HG02678 (cell line): ENCODE measurements at regions not wholly inside any gene's neighbourhood (a gene's known extent, or its start where the extent isn't known, plus 50 kb on each side); places are given as distances from the start of the nearest gene placed in this dataset.
"Not testable (repeated sequence)": the region's sequence is repeated elsewhere in the genome, so short reads cannot be mapped to it uniquely, and the experiment has no call there.

Experiments used
- ATAC-seq: cut with Tn5 transposase; IDR thresholded peaks from one replicate; pipeline ENCODE4 v1.9.1; 2021; ENCODE audit warnings: mild to moderate bottlenecking, moderate library complexity; ENCODE audit not compliant: unreplicated experiment

DNA sequence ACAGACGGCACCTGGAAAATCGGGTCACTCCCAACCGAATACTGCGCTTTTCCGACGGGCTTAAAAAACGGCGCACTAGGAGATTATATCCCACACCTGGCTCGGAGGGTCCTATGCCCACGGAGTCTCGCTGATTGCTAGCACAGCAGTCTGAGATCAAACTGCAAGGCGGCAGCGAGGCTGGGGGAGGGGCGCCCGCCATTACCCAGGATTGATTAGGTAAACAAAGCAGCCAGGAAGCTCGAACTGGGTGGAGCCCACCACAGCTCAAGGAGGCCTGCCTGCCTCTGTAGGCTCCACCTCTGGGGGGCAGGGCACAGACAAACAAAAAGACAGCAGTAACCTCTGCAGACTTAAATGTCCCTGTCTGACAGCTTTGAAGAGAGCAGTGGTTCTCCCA lies 64.5 kb downstream of the SLC30A10 start:
- not testable (repeated sequence) for ATAC-seq

DNA sequence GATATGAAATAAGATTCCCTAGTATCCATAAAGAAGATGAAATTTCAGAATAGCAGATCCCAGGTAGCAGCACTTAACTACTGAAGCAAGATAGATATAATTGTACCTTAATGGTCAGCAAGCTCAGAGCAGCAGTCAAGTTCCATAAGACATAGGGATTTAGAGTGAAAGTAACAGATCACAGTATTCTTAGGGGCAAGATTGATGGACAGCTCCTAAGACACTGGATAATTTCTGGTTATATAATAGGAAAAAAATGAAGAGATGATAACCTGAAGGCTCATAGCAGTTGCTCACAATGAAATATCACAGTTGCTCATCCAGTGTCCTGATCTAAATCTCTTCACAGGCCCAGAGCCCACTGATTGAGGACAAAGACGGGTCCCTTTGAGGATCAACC lies 66.0 kb downstream of the SLC30A10 start:
- ATAC-seq = no peak

DNA sequence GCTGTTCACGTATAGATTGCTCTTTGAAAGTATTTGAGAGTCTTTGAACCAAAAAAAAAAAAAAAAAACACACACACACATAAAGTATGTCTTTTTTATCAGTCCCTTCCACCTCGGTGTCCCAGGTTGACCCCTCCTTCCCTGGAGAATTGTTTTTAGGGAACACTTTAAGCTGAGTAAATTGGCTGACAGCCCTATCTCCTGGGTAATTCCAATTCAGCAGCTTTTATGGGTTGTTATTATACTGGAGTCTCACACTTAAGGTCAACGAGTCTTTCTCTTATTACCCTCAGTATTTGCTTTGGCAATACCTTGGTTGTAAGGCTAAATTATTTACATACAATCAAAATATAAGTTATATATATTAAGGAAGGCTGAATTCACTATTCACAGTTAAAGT lies 69.4 kb downstream of the SLC30A10 start:
- no peak for ATAC-seq

DNA sequence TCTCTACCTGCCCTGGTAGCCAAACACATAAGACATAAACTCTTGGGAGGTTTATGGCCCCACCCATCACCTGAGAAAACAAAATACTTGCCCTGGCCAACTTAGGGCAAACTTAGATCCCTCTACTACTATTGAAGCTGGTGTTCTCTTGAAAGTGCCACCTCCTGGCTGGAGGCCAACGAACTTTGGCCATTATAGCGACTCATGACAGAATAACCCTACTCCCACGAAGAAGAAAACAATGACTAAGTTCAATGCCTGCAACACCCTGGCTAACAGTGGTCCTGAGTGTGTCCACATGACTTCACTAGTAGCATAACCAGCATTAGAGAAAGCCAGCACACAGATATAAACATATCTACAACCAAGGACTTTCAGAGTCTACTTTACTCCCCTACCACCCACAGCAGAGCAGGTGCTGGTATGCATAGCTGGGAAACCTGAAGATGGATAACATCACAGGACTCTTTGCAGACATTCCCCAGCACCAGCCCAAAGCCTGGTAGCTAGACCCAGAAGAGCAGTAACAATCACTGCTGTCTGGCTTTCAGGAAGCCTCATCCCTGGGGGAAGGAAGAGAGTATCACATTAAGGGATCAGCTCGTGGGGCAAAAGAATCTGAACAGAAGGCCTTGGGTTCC lies 81.0 kb downstream of the SLC30A10 start:
- no peak for ATAC-seq

DNA sequence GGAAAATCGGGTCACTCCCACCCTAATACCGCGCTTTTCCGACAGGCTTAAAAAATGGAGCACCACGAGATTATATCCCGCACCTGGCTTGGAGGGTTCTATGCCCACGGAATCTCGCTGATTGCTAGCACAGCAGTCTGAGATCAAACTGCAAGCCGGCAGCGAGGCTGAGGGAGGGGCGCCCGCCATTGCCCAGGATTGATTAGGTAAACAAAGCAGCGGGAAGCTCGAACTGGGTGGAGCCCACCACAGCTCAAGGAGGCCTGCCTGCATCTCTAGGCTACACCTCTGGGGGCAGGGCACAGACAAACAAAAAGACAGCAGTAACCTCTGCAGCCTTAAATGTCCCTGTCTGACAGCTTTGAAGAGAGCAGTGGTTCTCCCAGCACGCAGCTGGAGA lies 88.8 kb downstream of the SLC30A10 start:
- ATAC-seq = not testable (repeated sequence)

DNA sequence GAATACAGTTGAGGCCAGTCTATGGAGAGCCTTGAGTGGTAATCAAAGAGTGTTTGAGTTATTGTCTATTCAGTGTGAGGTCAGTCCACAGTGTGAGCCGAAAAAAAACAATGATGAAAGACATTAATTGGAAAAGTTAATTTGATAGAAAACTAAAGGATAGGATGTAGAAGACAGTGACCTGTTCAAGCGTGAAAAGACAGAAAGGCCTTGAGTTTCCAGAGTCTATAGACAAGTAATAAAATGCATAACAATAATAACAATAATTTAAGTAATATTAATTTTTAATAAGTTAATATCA lies 90.4 kb downstream of the SLC30A10 start:
- ATAC-seq = no peak

DNA sequence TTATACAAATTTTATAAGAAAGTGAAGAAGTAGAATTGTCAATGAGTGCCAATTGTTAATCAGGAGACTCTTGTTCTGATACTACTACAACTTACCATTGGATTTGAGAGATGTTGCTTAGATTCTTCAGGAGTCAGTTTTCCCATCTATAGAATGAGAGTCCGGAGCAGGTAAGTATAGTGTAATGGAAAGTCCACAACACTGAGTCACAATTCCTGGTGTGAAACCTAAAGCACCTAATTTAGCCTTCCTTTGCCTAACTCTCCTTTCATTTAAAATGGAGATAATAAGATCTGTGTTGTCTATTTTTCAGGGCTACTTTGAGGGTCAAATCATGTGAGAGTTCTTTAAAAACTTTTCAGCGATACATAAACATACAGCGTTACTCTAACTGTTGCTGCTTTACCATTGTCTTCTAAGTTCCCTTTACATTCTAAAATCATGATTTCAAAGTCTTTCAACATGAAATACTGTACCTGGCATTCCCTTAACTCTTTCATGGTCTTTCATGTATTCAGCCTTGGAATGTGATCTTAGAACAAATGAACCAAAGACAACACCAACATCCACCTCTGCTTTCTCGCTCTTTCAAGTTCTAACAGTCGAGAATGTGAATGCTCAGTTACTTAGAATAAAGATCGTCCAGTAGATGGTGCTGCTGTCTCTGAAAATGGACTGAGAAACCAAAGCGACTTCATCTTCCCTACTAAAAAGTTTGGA lies 90.9 kb downstream of the SLC30A10 start:
- no peak for ATAC-seq

DNA sequence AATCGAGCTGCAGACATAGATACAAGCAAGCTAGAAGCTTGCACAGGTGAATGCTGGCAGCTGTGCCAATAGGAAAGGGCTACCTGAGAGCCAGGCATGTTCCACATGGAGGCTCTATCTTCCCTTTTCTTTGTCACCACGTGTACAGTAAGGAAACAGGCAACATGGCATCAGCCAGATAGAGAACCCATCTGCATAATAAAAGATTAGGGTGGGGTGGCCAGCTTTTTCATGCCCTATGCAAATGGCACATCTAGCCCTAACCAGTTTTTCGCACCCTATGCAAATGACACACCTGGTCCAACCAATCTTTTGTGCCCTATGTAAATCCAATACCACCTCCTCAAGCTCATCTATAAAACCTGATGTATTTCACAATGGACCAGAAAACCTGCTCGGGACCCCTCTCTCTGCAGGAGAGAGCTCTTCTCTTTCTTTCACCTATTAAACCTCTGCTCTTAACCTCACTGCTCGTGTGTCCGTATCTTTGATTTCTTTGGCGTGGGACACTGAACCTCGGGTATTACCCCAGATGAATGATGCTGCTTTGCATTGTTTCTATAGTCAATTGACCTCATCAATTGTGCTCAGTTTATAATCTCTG lies 93.9 kb downstream of the SLC30A10 start:
- no peak for ATAC-seq

DNA sequence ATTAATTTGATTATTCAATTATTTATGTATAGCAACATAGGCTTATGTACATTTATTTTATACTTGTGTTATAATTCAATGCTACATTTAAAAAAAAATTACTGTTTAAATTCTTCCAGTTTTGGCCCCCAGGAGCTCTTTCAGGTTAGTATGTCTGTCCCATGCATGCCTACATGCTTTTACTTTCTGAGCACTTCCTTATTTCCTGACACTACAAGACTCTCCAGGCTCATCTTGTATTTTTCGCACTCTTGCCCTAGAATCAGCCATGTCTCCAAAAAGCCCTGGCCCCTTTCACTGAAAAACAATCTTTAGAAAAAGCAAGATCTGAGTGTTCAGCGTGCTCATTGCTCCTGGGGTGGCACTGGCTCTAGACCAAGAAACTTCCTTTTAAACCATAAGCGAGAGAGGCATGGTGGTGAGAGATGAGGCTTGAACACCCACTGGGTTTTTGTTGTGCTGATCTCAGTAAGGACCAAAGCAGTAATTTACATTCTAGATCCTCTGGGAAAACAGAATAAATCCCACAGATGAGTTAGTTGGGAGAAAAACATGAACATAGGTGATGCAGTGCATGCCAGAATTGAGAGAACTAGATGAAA lies 95.0 kb downstream of the SLC30A10 start:
- ATAC-seq = no peak

DNA sequence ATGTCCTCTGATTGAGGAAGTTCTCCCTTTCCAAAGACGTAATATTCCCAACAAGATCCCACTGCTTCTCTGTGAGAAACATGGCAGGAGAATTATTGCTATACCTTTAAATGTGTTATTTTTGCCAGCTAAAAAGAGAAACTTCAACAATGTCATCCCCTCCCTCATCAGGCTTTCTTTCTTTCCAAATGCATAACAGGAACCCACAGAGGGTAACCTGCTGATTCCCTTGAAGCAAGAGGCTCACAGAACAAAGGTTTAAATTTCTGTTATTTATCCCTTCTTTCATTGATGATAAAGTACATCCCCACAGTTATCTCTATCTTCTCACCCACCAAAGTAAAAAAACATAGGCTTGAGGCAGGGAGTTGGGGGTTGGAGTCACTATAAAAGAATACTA lies 102.1 kb downstream of the SLC30A10 start:
- ATAC-seq = no peak

DNA sequence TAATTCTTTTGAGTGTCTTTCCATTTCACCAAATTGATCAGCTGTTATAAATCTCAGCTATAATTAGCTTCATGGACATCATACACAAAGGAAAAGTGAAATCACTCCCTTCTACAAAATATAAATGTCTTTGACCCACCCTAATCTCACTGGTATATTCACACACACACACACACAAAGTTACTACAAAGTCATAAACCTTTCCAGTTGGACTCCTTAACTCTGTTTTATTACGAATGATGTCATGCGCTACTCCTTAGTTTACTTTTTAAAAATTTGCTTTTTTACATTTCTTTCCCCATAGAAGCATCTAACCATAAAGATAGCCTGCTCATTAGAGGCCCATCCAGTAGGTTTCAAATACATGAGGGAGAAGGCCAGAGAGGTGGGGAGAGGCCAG lies 103.0 kb downstream of the SLC30A10 start:
- ATAC-seq = no peak

DNA sequence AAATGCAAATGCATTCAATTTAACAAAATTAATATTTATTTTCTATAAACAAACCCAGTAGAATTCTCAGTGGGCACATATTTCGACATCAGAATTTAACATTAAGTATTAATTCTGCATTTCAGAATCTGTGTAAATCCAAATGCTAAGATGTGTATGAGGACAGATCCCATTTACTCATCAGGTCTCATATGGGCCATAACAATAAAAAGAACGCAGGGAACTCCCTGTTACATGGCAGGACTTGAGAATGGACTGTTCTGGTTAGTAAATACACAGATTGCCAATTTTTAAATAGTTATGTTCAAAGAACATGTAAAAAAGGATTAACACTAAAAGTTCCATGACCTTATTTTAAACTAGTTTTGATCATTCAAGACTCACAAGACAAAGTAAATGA lies 104.0 kb downstream of the SLC30A10 start:
- ATAC-seq = no peak

DNA sequence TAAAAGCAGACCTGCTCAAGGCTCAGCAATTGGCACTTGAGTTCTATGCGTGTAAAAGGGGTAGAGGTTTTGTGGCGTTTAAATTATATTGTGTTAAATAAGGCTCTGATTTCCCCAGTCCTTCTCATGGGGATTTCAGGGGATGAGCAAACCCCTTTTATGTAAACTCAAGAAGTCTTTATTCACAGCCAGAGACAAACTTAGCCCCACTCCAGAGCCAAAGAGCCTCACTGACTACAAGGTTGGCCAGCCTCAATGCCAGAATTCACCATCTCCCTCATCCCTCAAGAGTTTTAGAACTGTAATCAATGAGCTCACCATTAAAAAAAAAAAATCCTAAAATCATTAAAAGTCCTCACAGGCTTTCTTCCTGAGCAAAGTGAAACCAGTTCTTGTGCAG lies 107.8 kb downstream of the SLC30A10 start:
- no peak for ATAC-seq

DNA sequence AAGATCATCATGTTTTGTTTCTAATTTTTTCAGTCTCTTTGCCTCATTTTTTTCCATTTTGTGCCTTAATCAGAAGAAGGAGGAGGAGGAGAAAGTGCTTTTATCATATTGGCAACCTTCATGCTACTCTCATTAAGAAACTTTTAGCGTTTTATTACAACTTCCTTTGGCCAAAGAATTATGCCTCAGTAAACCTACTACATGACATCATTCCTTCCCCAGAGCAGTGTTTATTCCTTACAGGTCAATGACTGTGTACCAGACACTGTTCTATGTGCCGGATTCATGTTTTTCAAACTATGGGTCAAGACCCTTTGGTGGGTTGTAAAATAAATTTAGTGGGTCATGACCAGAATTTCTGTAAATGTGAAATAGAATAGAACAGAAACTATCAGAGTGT lies 110.4 kb downstream of the SLC30A10 start:
- no peak for ATAC-seq

DNA sequence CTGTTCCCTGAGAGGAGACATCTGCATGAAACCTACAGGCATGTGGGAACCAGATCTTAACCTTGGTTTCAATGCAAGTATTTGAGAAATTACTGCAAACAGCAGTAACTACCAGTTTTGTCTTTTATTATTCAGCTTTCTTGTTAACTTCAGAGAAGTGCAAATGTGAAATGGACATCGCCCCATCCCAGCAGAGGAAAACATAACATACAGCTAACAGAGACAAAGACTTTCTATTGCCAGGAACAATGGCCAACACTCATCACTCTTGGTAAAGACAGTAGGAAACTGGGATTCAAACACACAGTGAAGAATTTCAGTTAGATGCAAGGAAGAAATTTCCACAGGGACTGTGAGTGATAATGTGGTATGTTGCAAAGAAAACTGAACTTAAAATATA lies 115.1 kb downstream of the SLC30A10 start:
- no peak for ATAC-seq

DNA sequence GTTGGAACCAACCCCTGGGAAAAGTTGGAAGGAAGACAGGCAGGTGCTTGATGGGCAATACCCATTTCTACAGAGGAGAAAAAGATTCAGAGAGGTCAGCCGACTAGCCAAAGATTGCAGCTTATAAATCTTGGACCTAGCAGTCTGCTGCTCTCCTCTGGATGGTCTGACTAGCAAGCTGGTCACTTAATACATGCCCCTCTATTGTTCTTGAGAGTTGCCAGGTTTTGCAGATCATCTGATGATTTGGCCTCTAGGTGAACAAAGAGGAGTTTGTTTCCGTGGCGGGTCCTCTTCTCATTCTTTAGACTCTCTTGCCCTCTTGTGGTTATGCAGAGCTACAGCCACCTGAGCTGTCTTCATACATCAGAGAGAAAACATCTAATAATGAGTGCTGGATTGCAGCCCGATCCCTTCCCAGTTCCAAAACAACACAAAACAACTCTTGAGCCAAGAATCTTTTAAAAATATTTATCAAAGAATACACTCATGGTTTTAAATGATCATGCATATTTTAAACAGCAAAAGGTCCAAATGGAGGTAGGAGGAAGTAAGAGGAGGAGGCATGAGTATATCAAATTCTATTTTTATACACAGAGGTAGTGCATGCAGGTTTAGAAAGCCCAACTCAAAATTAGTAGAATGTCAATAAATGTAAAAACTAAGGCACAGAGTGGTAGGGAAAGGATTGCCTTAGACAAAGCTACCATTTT lies 115.7 kb downstream of the SLC30A10 start:
- peak; percentile 87 for ATAC-seq

DNA sequence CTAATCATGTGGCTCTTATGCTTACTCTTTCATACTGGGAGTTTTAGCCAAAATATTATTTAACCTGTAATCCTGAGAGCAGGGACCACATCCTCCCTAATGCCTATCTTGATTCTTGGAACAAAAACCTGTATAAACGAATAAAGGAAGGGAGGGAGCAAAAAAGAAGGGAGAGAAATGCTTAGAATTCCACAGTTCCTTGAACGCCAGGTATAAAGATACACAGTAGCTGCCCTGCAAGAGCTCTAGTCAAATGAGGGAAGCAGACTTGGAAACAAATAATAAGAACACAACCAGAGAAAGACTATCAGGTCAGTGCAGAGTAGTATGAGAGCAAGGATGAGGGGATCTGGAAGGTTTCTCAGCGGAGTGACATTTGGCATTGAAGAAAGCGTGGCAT lies 116.3 kb downstream of the SLC30A10 start:
- no peak for ATAC-seq

DNA sequence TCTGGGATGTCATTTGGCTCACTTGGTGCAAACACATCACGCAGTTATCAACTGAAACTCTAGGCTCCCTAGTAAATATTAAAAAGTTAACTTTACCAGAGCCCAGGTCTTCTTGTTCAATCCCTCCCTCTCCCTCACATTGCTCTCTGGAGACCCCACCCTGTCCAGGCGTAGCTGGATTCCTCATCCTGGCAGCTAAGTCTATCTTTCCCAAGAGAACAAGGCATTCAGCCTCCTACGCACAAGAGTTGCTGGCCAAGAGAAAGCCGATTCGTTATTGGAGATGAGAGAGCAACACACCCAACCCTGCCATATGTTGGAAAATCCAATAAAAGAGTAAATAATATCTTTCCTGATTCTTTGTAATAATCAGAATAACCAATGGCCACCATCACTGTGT lies 117.9 kb downstream of the SLC30A10 start:
- ATAC-seq = no peak

DNA sequence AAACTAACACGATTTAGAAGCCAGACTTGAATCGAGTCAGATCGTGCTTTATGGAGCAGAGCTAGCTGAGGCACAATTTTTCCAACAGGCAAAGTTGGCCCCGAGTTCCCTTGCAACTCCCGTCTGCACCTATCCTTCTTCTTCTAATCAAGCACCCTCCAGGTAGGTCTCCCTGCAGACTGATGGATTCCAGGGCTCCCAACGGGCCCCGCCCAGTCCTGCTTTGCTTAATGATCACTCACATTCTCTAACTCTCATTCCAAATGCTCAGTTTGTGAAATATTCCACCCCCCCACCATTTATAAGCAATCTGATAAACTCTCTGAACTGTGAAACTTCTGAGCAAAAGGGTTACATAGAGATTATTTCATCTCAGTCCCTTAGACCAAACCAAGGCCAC lies 119.6 kb downstream of the SLC30A10 start:
- ATAC-seq = no peak

DNA sequence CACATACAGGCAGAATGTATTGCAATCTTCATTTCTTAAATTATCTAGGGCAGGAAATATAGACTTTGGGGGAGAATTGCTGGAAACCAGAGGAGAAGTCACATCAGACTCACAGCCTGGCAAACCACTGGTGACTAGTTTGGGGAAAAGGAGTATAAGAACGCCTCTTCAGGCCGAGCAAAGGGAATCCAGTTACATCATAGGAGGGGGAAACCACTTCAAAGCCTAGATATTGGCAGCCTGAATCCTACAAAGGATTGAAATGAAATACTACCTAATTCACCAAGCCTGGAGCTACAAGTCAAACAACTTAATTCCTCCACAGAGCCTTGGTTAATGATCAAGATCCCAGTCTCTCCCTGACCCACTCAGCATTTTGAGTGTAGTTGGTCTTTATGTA lies 121.7 kb downstream of the SLC30A10 start:
- ATAC-seq = no peak

DNA sequence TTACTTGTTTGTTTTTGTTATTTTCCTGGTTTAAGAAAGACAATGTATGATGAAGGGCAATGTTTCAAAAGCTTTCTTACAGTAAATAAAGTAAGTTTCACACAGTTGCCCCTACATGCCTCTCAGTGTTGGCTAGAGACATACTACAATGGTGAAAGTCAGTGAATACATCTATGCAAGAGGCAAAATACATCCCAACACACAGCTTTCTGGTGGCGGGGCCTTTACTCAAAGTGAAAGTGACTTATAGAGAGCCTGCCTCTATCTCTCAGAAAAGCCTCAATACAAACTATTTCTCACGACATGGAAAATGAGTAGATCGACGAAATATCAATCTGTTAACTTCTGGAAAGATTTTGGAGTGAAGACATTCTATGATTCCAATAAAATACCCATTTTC lies 122.3 kb downstream of the SLC30A10 start:
- ATAC-seq = no peak

DNA sequence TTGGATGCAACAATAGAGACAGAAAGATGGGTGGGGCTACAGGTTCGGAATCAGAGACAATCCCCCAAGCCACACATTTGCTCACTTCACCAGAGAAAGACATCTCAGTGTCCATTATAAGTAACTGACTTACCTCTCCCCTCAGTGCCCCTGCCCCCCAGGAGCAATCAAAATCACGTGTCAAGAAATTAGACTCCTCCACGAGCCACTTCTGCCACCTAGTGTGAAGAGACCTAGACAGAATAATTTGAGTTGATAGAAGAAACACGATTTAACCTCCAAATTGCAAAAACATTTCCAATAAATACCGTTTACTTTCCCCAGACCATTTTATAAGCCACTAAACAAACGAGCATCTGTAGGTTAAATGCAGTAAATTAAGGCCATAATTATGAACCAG lies 123.2 kb downstream of the SLC30A10 start:
- ATAC-seq = no peak
